ENCODE measurements at regions not wholly inside any gene's neighbourhood (a gene's known extent, or its start where the extent isn't known, plus 50 kb on each side); places are given as distances from the start of the nearest gene placed in this dataset.
"Not testable (repeated sequence)": the region's sequence is repeated elsewhere in the genome, so short reads cannot be mapped to it uniquely, and the experiment has no call there.

- DNase-seq: no peak
Measured at GRCh38 chr3:178350763-178351162, 185.5 kb upstream of the KCNMB2 start.

GRCh38 chr3:178352326-178353005, 183.8 kb upstream of the KCNMB2 start:
- no peak for DNase-seq

GRCh38 chr3:178353006-178353694, 183.1 kb upstream of the KCNMB2 start:
- no peak for DNase-seq

GRCh38 chr3:178359728-178360127, 176.5 kb upstream of the KCNMB2 start:
- no peak for DNase-seq

- not testable (repeated sequence) for DNase-seq
Measured at GRCh38 chr3:178363048-178363447, 173.2 kb upstream of the KCNMB2 start.

GRCh38 chr3:178367817-178368617, 168.2 kb upstream of the KCNMB2 start:
- DNase-seq: no peak

- DNase-seq: no peak
Measured at GRCh38 chr3:178369006-178369405, 167.2 kb upstream of the KCNMB2 start.

GRCh38 chr3:178369811-178370210, 166.4 kb upstream of the KCNMB2 start:
- DNase-seq: no peak

GRCh38 chr3:178370387-178370786, 165.8 kb upstream of the KCNMB2 start:
- DNase-seq: no peak

- DNase-seq: no peak
Measured at GRCh38 chr3:178381555-178381954, 154.7 kb upstream of the KCNMB2 start.

GRCh38 chr3:178381971-178382448, 154.2 kb upstream of the KCNMB2 start:
- no peak for DNase-seq

GRCh38 chr3:178382449-178383061, 153.7 kb upstream of the KCNMB2 start:
- no peak for DNase-seq

- no peak for DNase-seq
Measured at GRCh38 chr3:178384321-178385230, 151.7 kb upstream of the KCNMB2 start.

- peak; percentile 41 for DNase-seq
Measured at GRCh38 chr3:178385280-178385952, 150.8 kb upstream of the KCNMB2 start.

GRCh38 chr3:178386401-178386800, 149.8 kb upstream of the KCNMB2 start:
- DNase-seq: no peak

GRCh38 chr3:178386880-178387279, 149.4 kb upstream of the KCNMB2 start:
- DNase-seq: no peak

- DNase-seq: no peak
Measured at GRCh38 chr3:178388473-178388872, 147.8 kb upstream of the KCNMB2 start.

GRCh38 chr3:178389258-178389657, 147.0 kb upstream of the KCNMB2 start:
- no peak for DNase-seq

GRCh38 chr3:178392511-178392926, 143.7 kb upstream of the KCNMB2 start:
- no peak for DNase-seq

GRCh38 chr3:178393146-178393545, 143.1 kb upstream of the KCNMB2 start:
- no peak for DNase-seq

- no peak for DNase-seq
Measured at GRCh38 chr3:178393824-178394223, 142.4 kb upstream of the KCNMB2 start.
